NCI-H1930 (cell line): ENCODE measurements at regions not wholly inside any gene's neighbourhood (a gene's known extent, or its start where the extent isn't known, plus 50 kb on each side); places are given as distances from the start of the nearest gene placed in this dataset.

Experiments used
- DNase-seq, 2 experiments: peaks; one replicate each; lab custom pipeline; 2025; lab: John Stamatoyannopoulos, UW

DNA sequence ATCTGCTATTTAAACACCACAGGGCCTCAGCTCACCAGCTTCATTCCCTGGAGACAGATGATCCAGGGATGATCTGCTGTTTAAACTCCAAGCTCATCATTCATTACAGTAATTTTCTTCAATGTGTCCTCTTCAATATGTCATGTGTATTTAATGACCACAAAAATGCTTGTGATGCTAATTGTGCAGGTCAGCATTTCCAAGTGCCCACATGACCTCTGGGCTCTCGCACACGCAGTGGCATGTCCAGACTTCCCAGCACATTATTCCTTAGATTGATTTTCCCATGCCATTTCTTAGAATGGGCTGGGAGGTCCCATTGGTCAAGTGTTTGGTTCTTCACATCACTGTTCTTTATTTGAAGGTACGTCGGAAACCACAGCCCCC is 434.4 kb downstream of the HAO1 start:
- no peak for DNase-seq

DNA sequence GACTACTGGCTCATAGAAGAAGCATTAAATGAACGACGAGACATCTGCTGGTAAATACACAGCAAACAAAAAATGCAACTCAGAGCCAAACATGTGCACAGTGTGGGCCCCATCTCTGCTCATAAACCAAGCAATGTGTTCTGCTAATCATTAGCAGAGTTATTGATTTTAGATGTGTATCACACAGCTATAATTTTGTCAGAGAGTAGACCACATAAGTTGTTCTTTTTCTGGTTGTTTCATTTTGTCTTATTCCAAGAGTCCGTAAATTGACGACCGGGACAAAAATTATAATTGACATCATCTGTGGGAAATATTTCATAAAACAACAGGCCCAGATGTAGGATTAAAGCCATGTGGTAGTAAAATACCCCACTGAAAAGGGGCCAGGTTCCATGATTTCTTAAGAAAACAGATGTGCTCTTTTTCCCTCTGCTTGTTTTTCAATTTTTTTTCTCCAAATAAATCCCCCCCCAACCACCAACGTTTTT is 423.6 kb downstream of the HAO1 start:
- peak; percentile 15 to 22 for DNase-seq

DNA sequence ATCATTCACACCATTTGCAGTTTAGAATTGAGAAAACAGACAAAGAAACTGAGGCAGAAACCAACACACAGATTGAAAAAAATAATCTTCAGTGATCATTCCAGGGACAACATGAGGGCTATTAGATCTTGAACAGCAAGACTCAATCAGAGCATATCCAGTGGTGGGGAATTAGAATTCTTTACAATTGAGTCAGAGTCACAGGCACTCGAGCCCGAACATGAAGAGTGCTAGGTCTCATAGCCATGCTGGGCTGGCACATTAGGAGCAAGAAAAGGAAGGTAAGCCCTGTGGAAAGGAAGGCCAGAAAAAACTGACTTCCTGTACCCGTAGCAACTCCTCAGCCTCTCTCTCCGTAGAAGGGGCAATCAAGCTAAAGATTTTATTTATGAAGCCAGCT is 419.9 kb downstream of the HAO1 start:
- no peak for DNase-seq

DNA sequence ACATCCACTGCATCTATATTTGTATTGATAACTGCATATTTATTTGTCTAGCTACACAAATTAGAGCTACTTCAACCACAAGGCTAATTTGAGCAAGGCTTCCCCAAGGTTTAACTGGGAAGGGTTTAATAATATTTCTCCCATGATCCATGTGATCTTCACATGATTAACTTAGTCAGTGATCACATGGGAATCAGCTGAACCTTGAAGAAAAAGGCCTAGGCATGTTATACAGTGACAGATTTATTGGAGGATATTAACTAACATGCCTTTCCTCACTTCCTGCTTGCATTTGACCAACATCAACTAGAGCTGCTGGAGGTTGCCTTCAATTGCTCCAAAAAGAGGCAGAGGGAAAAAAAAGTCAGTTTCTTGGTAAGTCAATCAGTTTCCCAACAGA is 417.0 kb downstream of the HAO1 start:
- no peak for DNase-seq

DNA sequence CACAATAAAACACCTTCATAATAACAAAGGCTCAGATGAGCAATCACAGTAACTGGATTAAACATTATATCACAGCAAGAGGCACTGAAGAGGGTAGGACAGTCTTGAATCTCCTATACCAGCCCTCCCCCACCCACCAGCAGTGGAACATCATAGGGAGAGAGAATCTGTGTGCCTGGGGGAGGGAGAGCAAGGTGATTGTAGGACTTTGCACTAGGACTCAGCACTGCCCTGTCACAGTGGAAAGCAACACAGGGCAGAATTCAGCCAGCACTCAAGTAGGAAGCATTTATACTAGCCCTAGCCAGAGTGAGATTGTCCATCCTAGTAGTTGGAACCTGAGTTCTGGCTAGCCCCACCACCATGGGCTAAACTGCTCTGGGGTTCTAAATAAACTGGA is 400.2 kb downstream of the HAO1 start:
- no peak for DNase-seq

DNA sequence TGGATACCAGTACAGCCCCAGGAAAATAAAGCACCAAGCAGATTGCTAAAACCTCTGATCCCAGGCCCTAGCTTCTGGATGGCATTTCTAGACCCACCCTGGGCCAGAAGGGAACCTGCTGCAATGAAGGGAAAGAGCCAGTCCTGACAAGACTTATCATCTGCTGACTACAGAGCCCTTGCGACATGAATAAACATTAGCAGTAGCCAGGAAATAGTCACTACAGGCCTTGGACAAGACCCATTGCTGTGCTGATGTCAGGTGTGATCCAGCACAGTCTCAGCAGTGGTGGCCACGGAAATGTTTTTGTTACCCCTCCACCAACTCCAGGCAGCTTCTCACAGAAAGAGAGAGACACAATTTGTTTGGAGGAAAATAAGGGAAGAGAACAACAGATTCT is 399.3 kb downstream of the HAO1 start:
- no peak for DNase-seq

DNA sequence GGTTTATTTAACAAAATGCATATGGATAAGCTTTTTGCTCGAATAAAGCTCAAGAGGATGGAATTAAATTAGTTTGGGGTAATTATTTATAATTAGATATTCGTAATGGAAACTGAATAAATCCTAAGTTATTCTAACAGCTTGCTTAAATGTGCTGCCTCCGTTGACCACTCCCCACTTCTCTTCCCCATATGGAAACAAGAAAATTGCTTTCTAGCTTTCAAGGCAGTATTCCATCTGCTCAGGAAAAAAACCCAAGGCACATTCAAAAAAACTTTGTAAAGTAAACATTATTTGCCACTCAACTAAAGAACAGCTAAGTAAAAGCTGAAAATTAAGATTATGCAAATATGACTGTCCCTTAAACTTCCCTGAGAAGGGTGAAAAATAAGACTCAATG is 369.2 kb downstream of the HAO1 start:
- DNase-seq, result no peak

DNA sequence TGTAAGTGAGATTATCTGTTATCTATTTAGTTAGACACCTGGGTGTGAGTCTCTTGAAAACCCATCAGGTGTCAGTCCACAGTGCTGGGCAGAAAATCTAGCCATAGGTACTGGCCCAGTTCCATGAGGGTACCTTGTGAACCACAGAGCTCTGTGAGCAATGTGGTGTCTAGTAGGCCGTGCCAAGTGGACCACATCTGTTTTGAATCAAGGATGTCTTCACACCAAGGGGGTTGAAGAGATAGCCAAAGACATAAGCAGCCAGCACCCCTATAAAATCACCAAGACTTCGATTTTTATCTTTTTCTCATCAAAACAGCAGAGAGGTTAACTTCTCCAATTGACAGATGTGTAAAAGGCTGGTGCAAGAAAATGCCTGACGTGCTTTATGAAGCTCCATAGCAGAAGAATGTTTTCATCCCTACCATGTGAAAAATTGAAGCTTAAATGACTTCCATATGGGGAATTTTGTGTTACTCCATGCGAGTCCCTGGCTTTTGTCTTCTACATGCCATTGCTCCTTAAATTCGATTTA is 368.7 kb downstream of the HAO1 start:
- DNase-seq, result no peak

DNA sequence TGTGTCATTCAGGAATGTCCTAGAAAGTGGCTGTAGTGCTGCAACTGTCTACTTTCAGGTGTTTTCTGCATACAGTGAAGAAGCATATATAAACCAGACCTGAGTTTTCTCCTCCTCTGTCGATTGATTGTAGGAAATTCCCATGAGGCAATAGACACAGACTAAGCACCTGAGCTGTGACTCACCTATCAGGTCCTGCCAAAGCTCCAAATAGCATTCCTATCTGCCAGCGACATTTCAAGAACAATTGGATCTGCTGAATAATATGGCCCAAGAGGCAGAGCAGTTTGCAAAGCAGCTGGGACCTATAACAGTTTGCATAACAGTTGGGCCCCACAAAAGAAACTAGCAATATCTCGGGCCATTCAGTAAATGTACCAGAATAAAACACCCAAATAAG is 360.4 kb downstream of the HAO1 start:
- DNase-seq, result no peak

DNA sequence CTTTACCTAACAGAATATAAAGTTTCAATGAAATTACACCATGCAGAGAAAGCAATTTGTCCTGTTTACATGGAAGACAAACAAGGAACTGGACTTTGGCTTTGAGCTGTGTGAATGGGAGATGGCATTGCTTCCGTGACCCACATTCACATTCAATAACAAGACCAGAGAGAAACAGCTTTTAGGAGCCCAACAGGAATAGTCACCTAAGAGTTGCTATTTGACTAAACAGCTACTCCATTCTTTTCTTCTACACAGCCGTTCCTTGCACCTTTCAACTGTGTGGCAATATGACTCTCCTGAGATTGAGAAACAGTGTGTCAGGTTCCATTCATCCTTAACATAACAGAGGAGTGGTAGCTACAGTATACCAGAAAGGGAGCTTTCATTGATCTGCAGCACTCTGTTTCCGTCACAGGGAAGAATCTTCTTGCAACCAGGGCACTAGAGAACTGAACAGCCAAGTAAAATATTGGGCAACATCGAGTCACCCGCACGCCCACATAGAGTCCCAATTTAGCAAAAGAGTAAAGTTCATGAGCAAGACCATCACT is 355.1 kb downstream of the HAO1 start:
- DNase-seq, result peak in 1 of 2 experiments; percentile 10

DNA sequence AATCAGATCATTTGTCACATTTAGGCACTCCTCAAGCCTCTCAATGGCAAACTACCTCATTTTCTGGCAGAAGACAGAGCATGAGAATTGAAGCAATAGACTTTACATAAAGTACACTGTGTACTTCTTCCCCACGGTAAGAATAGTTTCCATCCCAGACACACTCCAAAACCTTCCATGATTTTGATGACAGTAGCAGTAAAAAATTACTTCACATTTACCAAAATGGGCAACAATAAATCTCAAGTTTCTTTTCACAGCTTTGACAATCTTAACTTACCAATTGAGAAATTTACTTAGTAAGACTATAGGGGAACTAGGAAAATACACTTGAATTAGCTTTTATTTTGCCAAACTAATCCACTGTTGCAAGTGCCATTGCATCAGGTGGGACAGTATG is 353.8 kb downstream of the HAO1 start:
- no peak for DNase-seq

DNA sequence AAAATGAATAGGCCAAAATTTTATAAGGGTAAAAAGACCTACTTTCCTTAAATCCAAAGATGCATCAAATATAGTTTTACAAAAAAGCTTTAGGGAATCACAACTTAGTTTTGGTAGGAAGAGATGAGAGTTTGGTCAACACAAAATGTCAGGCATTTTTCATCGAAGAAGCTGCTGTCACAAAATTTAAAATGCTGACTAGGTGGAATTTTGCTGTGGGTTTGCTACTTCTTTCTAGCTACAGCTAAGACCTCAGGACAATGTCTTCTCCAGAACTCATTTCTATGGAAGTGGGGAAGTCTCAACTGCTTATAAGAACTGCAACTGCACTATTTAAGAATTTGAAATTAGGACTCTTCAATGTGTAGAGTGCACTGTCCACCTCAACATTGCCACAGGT is 351.1 kb downstream of the HAO1 start:
- DNase-seq, result no peak

DNA sequence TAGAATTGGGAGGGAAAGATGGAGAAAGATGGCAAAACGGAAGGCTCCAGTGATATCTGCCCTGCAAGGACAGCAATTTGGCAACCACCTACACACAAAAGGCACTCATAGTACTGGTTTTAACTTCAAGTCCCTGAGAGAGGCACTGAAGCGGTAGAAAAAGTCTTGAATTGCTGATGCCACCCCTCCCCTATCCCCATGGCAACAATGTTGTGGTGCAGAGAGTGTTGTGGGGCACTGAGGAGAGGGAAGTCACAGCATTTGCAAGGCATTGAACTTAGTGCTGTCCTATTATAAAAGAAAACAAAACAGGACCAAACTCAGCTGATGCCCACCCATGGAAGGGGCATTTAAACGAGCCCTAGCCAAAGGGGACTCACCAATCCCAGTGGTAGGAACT is 343.7 kb downstream of the HAO1 start:
- no peak for DNase-seq

DNA sequence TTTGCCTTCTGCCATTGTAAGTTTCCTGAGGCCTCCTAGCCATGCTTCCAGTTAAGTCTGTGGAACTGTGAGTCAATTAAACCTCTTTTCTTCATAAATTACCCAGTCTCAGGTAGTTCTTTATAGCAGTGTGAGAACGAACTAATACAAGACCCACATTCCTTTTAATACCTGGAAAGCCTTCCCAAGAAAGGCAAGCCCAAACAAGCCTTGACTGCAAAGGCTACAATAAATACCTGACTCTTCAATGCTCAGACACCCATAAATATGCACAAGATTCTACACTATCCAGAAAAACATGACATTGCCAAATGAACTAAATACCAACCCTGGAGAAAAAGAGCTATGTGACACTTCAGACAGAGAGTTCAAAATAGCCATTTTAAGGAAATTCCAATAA is 338.8 kb downstream of the HAO1 start:
- no peak for DNase-seq

DNA sequence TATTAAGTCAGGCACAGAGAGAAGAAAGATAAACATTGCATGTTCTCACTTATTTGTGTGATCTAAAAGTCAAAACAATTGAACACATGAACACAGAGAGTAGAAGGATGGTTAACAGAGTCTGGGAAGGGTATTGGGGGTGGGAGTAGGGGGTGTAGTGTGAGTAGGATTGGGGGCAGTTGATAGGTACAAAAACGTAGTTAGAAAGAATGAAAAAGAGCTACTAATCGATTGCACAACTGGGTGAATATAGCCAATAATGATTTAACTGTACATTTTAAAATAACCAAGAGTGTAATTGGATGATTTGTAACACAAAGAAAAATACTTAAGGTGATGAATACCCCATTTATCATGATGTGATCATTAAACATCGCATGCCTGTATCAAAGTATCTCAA is 333.3 kb downstream of the HAO1 start:
- DNase-seq, result no peak

DNA sequence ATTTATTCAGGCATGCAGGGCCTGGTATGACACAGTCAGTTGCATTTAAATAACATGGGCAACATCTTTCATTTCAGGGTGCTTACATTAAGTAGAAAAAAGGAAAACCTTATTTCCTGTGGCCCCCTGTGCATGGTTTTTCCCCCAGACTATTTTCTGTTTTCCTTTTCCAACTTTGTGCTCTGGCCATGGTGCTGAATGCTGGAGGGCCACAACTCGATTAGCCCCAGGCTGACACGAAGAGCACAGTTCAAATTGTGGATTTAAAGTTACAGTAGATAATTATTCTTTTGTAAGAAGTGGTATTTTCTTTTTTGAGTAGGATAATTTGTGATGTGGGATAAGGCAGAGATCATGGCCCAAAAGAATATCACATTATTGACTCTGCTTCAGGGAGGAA is 332.0 kb downstream of the HAO1 start:
- no peak for DNase-seq

DNA sequence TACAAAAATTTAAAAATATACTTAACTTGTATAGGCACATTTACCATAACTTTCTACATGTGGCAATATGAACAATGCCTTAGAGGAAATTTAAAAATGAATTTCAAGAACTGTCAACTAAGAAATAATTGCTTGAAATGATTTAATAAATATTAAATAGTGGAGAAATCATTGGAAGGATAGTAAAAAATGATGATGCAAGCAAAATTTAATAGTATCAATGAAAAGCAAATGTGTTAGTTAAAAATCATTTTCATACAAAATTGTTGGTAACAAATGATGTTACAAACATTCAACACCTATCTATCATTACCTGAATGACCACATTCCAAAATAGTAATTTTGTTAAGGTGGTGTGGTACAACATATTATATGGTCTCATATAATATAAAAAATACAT is 331.0 kb downstream of the HAO1 start:
- no peak for DNase-seq

DNA sequence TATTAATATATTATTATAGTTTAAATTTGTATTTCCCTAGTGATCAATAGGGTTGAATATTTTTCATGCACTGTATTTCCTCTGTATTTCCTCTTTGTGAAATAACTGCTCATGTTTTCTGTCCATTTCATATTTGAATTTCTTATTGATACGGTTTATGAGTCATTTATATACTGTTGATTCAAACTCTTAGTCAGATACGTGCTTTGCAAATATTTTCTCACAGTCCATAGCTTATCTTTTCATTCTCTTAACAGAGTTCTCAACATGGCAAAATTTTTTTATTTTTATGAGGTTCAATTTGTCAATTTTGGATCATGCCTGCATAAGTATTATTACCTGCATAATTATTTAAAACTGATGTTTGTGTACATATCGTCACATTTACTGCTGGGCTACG is 329.6 kb downstream of the HAO1 start:
- no peak for DNase-seq

DNA sequence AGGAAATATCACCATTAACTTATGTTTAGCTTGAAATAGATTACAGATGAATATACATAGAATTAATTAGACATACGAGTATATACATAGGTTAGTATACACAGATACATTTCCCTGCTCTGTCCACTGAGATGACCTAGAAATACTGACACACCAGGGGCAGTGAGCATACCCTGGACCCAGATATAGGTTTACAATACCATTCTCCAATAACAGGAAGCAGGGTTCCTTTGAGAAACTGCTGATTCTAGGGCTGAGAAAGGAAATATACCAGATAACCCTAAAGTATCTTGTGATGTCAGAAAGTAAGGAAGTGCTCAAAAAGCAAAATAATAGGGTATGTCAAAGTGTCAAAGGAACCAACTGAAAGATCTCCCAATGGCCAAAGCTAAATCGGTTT is 322.5 kb downstream of the HAO1 start:
- no peak for DNase-seq

DNA sequence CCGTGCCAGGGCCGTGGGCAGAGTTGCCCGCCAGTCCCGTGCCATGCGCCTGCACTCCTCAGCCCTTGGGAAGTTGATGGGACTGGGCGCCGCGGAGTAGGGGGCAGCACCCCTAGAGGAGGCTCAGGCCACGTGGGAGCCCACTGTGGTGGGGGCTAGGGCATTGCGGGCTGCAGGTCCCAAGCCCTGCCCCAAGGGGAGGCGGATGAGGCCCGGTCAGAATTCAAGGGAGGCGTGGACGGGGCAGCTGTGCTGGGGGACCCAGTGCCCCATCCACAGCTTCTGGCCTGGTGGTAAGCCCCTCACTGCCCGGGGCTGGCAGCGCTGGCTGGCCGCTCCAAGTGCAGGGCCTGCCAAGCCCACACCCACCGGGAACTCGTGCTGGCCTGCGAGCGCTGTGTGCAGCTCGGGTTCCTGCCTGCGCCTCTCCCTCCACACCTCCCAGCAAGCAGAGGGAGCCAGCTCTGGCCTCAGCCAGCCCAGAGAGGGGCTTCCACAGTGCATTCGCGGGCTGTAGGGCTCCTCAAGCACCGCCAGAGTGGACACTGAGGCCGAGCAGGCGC is 317.8 kb downstream of the HAO1 start:
- DNase-seq, result no peak

DNA sequence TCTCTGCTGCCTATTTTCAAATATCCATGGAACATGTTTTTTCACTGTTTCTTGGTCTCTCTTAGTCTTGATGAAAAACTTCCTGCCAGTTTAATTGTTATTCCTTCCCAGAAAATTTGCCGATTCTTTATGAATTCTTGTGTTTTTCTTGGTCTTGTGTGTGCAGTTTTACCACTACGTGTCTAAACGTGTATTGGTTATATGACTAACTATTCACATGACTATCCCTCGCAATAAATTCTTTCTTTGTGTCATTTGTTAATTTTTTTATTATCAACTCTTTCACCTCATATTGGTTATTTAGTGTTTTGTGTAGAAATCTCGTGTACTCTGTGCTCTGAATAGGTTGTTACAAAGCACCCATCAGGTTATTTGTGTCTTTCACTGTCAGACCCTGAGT is 315.4 kb downstream of the HAO1 start:
- no peak for DNase-seq

DNA sequence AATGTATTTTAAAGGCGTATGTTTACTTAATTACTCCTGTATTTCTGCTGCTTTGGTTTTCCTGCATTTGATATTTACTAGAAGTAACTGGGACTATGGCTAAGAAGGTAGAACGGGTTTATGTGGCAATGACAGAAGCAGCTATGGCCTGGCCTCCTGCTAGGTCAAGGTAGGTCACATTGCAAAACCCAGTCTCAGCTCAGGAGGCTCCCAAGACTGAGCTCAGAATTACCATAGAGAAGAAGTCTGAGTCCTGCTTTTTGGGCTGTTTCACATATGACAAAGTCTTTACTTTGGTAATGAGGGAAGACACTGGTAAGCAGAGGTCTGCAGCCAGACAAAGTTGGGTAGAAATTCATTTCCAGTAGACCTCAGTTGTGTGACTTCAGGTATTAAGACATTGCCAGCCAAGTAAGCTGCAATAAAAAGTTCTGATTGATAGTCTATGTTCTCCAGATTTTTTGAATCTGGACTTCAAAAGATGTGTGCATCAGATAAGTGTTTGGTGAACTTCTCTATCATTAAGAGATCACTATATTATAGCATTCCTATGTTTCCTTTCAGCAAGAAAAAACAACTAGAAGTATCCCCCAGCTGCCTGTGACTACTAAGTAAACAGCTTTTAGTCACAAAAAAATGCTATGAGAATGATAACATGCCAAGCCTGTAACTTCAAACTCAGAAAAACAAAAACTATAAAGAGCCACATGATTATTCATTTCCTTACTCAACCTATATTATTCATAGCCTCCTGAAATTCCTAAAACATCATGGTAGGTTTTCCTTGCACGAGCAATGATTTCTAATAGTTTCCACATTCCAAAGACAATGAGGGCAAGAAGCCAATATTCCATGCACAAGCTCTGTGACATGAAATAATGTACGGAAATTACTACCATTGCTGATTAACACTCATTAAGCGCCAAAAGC is 312.3 kb downstream of the HAO1 start:
- no peak for DNase-seq

DNA sequence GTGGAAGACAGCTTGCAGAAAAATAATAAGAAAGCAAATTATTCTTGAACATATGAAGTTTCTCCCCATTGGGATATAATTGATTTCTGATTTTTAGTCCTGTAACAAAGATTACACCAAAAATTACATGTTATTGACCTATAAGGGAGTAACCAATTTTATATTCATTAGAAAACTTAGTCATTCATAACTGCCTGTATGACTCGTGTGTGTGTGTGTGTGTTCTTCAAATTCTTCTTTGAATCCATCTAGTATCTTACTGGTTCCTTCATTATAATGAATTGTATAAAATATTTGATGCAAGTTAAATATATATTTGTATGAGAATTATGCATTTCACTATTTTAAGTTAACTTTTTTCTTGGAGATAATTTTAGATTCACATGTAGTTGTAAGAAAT is 310.4 kb downstream of the HAO1 start:
- DNase-seq, result no peak
